Endothelial cell of umbilical vein (primary cell): ENCODE measurements at regions not wholly inside any gene's neighbourhood (a gene's known extent, or its start where the extent isn't known, plus 50 kb on each side); places are given as distances from the start of the nearest gene placed in this dataset.

Experiments used
- BruUV-seq: library from RNA; stranded (reverse); fragments of 400-500 nt; replicated peaks from 2 replicates; lab custom pipeline; 2021; lab: Mats Ljungman, UMichigan
- CTCF ChIA-PET: fragments of 300-600, 350-600 bp; sonication (Branson Sonifier 250); formaldehyde crosslinking; loops from one replicate; lab custom pipeline; 2021; ENCODE audit warnings: antibody characterized with exemption, inconsistent platforms; lab: Charles Lee
- POLR2A ChIA-PET: fragments of 300-600, 350-600 bp; sonication (Branson Sonifier 250); formaldehyde crosslinking; loops from one replicate; lab custom pipeline; 2021; ENCODE audit warnings: antibody characterized with exemption, inconsistent platforms; lab: Charles Lee
- DNase-seq: peaks from one replicate; pipeline ENCODE4 v3.0.0-alpha.2; 2011; ENCODE audit warnings: low read depth, low spot score
- FAIRE-seq: peaks from 2 replicates; lab custom pipeline; 2011; peaks lifted over from hg19 to GRCh38; lab: Jason Lieb, UNC
- H2AFZ ChIP-seq: 2 replicates; pipeline ENCODE4 v1.6.0; 2012; ENCODE audit warnings: low read depth, low read length, control low read depth, inconsistent platforms
- H3K27ac ChIP-seq: 2 replicates; pipeline ENCODE4 v1.5.1; 2011; ENCODE audit warnings: low read depth, mild to moderate bottlenecking, control low read depth, low read length, moderate library complexity; ENCODE audit not compliant: insufficient read depth
- H3K27me3 ChIP-seq, 2 experiments: 2 replicates each; pipeline versions ENCODE4 v1.6.0 to v1.6.1; 2011; ENCODE audit warnings: low read length in 2 of 2, mixed read lengths in 1 of 2; ENCODE audit not compliant: control insufficient read depth in 2 of 2, insufficient read depth in 2 of 2
- H3K36me3 ChIP-seq, 2 experiments: 2 replicates in 1 of 2; 3 replicates in 1 of 2; pipeline ENCODE4 v1.5.1; 2011; ENCODE audit warnings: low read length in 2 of 2, mild to moderate bottlenecking in 1 of 2, moderate library complexity in 1 of 2; ENCODE audit not compliant: control insufficient read depth in 2 of 2, insufficient read depth in 2 of 2; ENCODE audit errors: extremely low read depth in 1 of 2
- H3K4me1 ChIP-seq: 3 replicates; pipeline ENCODE4 v1.5.1; 2011; ENCODE audit warnings: mild to moderate bottlenecking, low read length; ENCODE audit not compliant: control insufficient read depth, insufficient read depth; ENCODE audit errors: extremely low read depth
- H3K4me2 ChIP-seq: 2 replicates; pipeline ENCODE4 v1.6.1; 2011; ENCODE audit warnings: low read length, control low read depth, mixed read lengths; ENCODE audit not compliant: insufficient read depth
- H3K4me3 ChIP-seq, 3 experiments: fragments of 200-600 bp in 1 of 3; sonication (generic), shearing (Covaris generic) in 1 of 3; replicated peaks in 1 of 3; 2 replicates each; pipeline ENCODE4 v1.5.1; 2011 to 2016; ENCODE audit warnings: control low read depth in 3 of 3, low read length in 3 of 3, mild to moderate bottlenecking in 2 of 3, inconsistent platforms in 1 of 3, low read depth in 1 of 3, moderate library complexity in 1 of 3; ENCODE audit not compliant: insufficient read depth in 1 of 3
- H3K79me2 ChIP-seq: 2 replicates; pipeline ENCODE4 v1.6.0; 2012; ENCODE audit warnings: low read length, inconsistent platforms; ENCODE audit not compliant: control insufficient read depth, insufficient read depth
- H3K9ac ChIP-seq: replicated peaks from 2 replicates; pipeline ENCODE3; 2011; ENCODE audit warnings: low read length, control low read depth; ENCODE audit not compliant: insufficient read depth; ENCODE audit errors: extremely low read depth
- H3K9me1 ChIP-seq: replicated peaks from 3 replicates; pipeline ENCODE4 v1.6.0; 2011; ENCODE audit warnings: mild to moderate bottlenecking, low read length; ENCODE audit not compliant: control insufficient read depth, insufficient read depth; ENCODE audit errors: extremely low read depth
- H3K9me3 ChIP-seq: replicated peaks from 2 replicates; pipeline ENCODE4 v1.5.1; 2012; ENCODE audit warnings: low read length, inconsistent platforms; ENCODE audit not compliant: control insufficient read depth, insufficient read depth
- H4K20me1 ChIP-seq: replicated peaks from 2 replicates; pipeline ENCODE3; 2011; ENCODE audit warnings: mild to moderate bottlenecking, low read length; ENCODE audit not compliant: control insufficient read depth, insufficient read depth; ENCODE audit errors: extremely low read depth
- CTCF ChIP-seq, 2 donors: IDR thresholded peaks; 1 replicate in 1 of 2; 2 replicates in 1 of 2; pipeline ENCODE4 v1.5.1; 2011; ENCODE audit warnings: low read length in 2 of 2, mild to moderate bottlenecking in 2 of 2, moderate library complexity in 2 of 2, control low read depth in 1 of 2, inconsistent platforms in 1 of 2, low read depth in 1 of 2; ENCODE audit not compliant: insufficient read depth in 1 of 2; ENCODE audit errors: extremely low read depth in 1 of 2
- EZH2 ChIP-seq: IDR thresholded peaks from 2 replicates; pipeline ENCODE4 v1.6.1; 2012; ENCODE audit warnings: borderline replicate concordance, low read depth, mild to moderate bottlenecking, moderate library complexity, low read length, inconsistent platforms; ENCODE audit not compliant: severe bottlenecking
- FOS ChIP-seq: IDR thresholded peaks from 2 replicates; pipeline ENCODE4 v1.6.1; 2011; ENCODE audit warnings: mild to moderate bottlenecking, low read length, moderate library complexity, borderline replicate concordance; ENCODE audit not compliant: insufficient read depth
- GATA2 ChIP-seq: IDR thresholded peaks from 2 replicates; pipeline ENCODE4 v1.7.0; 2011; ENCODE audit warnings: low read depth, mild to moderate bottlenecking, moderate library complexity, mixed read lengths, low read length; ENCODE audit not compliant: insufficient read length, insufficient read depth
- MAX ChIP-seq: IDR thresholded peaks from 2 replicates; pipeline ENCODE4 v1.6.1; 2011; ENCODE audit not compliant: insufficient read depth, insufficient read length
- MYC ChIP-seq: IDR thresholded peaks from one replicate; pipeline ENCODE4 v1.6.1; 2011; ENCODE audit warnings: mild to moderate bottlenecking, low read depth, low read length
- POLR2A ChIP-seq: IDR thresholded peaks from 2 replicates; pipeline ENCODE4 v1.6.1; 2012; ENCODE audit warnings: low read depth, mild to moderate bottlenecking, control low read depth, low read length
- POLR2AphosphoS5 ChIP-seq: IDR thresholded peaks from 2 replicates; pipeline ENCODE4 v1.6.1; 2012; ENCODE audit warnings: low read depth, mild to moderate bottlenecking, control low read depth, low read length, moderate library complexity; ENCODE audit not compliant: insufficient read depth
- dilution Hi-C: fragments of 300-500 bp; cut with MboI; formaldehyde crosslinking; loops from one replicate; pipeline ENCODE4 v1.15.0; 2019; ENCODE audit warnings: low sequenced_read_pairs; ENCODE audit not compliant: extremely low pct_ligation_motif_present
- intact Hi-C: fragments of 100-400 bp; cut with micrococcal nuclease; formaldehyde crosslinking; loops from one replicate; pipeline ENCODE4 v1.10.0; 2022

- Histone ChIP-seq H3K4me2 (no peak overlapping the region), H4K20me1 (no peaks in the 10 kb centered on the region), H3K9ac (no peak overlapping the region), H3K9me3 (no peaks in the 10 kb centered on the region), H3K27me3 (no peaks in the 10 kb centered on the region), H3K36me3 (no peaks in the 10 kb centered on the region), H2AFZ (no peak overlapping the region), H3K9me1 (no peaks in the 10 kb centered on the region), H3K79me2 (no peaks in the 10 kb centered on the region), H3K4me3 (no peak overlapping the region), H3K4me1 (no peaks in the 10 kb centered on the region), H3K27ac (no peak overlapping the region)
- BruUV-seq, result no TSS peak
- dilution Hi-C loops (no loop called here), intact Hi-C loops (no loop called here)
- no peak for DNase-seq
- no peak for FAIRE-seq
- CTCF ChIA-PET, result no interaction called here
- TF ChIP-seq POLR2A (no peak), POLR2AphosphoS5 (no peak), GATA2 (no peak), MAX (no peak), FOS (no peak), CTCF (IDR thresholded peaks at IDR 0.05; ENCODE audit: extremely low read depth in 1 of 2, insufficient read depth in 1 of 2, low read depth in 1 of 2, low read length in 2 of 2) (no peak), EZH2 (no peak), MYC (no peak)
- POLR2A ChIA-PET, result no interaction called here
Observed at GRCh38 chr4:175531405-175532091, 280.5 kb downstream of the GPM6A start.
